GM20431 (cell line): ENCODE measurements at regions not wholly inside any gene's neighbourhood (a gene's known extent, or its start where the extent isn't known, plus 50 kb on each side); places are given as distances from the start of the nearest gene placed in this dataset.

Experiments used
- in situ Hi-C: fragments of 300-500 bp; cut with MseI, MboI; formaldehyde crosslinking; loops from one replicate; pipeline ENCODE4 v1.15.0; 2020; ENCODE audit warnings: low sequenced_read_pairs; ENCODE audit not compliant: unreplicated experiment

GRCh38 chr3:18655827-18656226 lies 230.7 kb upstream of the SATB1 start:
- in situ Hi-C loops, result no loop called here

- in situ Hi-C loops, result no loop called here
Observed at GRCh38 chr3:18652781-18653180, 227.6 kb upstream of the SATB1 start.

GRCh38 chr3:18650731-18651130 lies 225.6 kb upstream of the SATB1 start:
- in situ Hi-C loops, result no loop called here

GRCh38 chr3:18649666-18650363 lies 224.7 kb upstream of the SATB1 start:
- in situ Hi-C loops, result no loop called here

GRCh38 chr3:18648868-18649462 lies 223.8 kb upstream of the SATB1 start:
- in situ Hi-C loops, result no loop called here

- in situ Hi-C loops, result no loop called here
Observed at GRCh38 chr3:18648159-18648558, 223.0 kb upstream of the SATB1 start.

GRCh38 chr3:18645619-18646018 lies 220.5 kb upstream of the SATB1 start:
- in situ Hi-C loops, result no loop called here

- in situ Hi-C loops, result no loop called here
Observed at GRCh38 chr3:18643281-18643680, 218.1 kb upstream of the SATB1 start.

GRCh38 chr3:18641916-18642315 lies 216.8 kb upstream of the SATB1 start:
- in situ Hi-C loops, result no loop called here

- in situ Hi-C loops, result no loop called here
Observed at GRCh38 chr3:18635215-18635614, 210.1 kb upstream of the SATB1 start.

- in situ Hi-C loops, result no loop called here
Observed at GRCh38 chr3:18634461-18634860, 209.3 kb upstream of the SATB1 start.

- in situ Hi-C loops, result no loop called here
Observed at GRCh38 chr3:18633002-18633401, 207.9 kb upstream of the SATB1 start.

- in situ Hi-C loops, result no loop called here
Observed at GRCh38 chr3:18630295-18630694, 205.2 kb upstream of the SATB1 start.

- in situ Hi-C loops, result no loop called here
Observed at GRCh38 chr3:18625085-18625484, 199.9 kb upstream of the SATB1 start.

GRCh38 chr3:18623220-18623619 lies 198.1 kb upstream of the SATB1 start:
- in situ Hi-C loops, result no loop called here

- in situ Hi-C loops, result no loop called here
Observed at GRCh38 chr3:18618723-18619122, 193.6 kb upstream of the SATB1 start.

GRCh38 chr3:18611991-18612390 lies 186.9 kb upstream of the SATB1 start:
- in situ Hi-C loops, result no loop called here

GRCh38 chr3:18609187-18609586 lies 184.0 kb upstream of the SATB1 start:
- in situ Hi-C loops, result no loop called here

- in situ Hi-C loops, result no loop called here
Observed at GRCh38 chr3:18597919-18598318, 172.8 kb upstream of the SATB1 start.

- in situ Hi-C loops, result no loop called here
Observed at GRCh38 chr3:18593231-18593630, 168.1 kb upstream of the SATB1 start.

GRCh38 chr3:18591120-18591519 lies 166.0 kb upstream of the SATB1 start:
- in situ Hi-C loops, result no loop called here

GRCh38 chr3:18586076-18586475 lies 160.9 kb upstream of the SATB1 start:
- in situ Hi-C loops, result no loop called here
